Adipocyte (in vitro differentiated cells): ENCODE measurements at regions not wholly inside any gene's neighbourhood (a gene's known extent, or its start where the extent isn't known, plus 50 kb on each side); places are given as distances from the start of the nearest gene placed in this dataset.

ENCODE experiments used
- DNase-seq: peaks from one replicate; pipeline ENCODE4 v3.0.0-alpha.2; 2015; ENCODE audit warnings: low read depth
- H3K27me3 ChIP-seq: replicated peaks from 2 replicates; pipeline ENCODE4 v1.7.0; 2013; ENCODE audit warnings: mild to moderate bottlenecking, low read length, moderate library complexity; ENCODE audit not compliant: control insufficient read depth, insufficient read depth
- H3K36me3 ChIP-seq: 2 replicates; pipeline ENCODE4 v1.7.0; 2013; ENCODE audit warnings: low read length, mild to moderate bottlenecking, moderate library complexity; ENCODE audit not compliant: control insufficient read depth, insufficient read depth, severe bottlenecking
- H3K4me1 ChIP-seq: 2 replicates; pipeline ENCODE4 v1.7.0; 2013; ENCODE audit warnings: mild to moderate bottlenecking, low read length, moderate library complexity; ENCODE audit not compliant: control insufficient read depth, insufficient read depth
- H3K4me3 ChIP-seq: 2 replicates; pipeline ENCODE4 v1.7.0; 2013; ENCODE audit warnings: mild to moderate bottlenecking, low read length, moderate library complexity
- H3K9ac ChIP-seq: 2 replicates; pipeline ENCODE4 v1.7.0; 2013; ENCODE audit warnings: mild to moderate bottlenecking, low read length, moderate library complexity
- H3K9me3 ChIP-seq: 2 replicates; pipeline ENCODE4 v1.7.0; 2013; ENCODE audit warnings: mild to moderate bottlenecking, low read length, moderate library complexity; ENCODE audit not compliant: control insufficient read depth

GRCh38 chr2:117481608-117482007, 332.9 kb upstream of the DDX18 start:
- H3K27me3 ChIP-seq: no peaks in the 10 kb centered on the region
- DNase-seq: no peak
- no peaks in the 10 kb centered on the region for H3K4me1 ChIP-seq
- peaks cover 12% of the 10 kb centered on the region for H3K9me3 ChIP-seq
- no peaks in the 10 kb centered on the region for H3K36me3 ChIP-seq
- no peak overlapping the region for H3K9ac ChIP-seq
- H3K4me3 ChIP-seq: no peak overlapping the region

- H3K36me3 ChIP-seq: no peaks in the 10 kb centered on the region
- no peak overlapping the region for H3K9ac ChIP-seq
- no peaks in the 10 kb centered on the region for H3K27me3 ChIP-seq
- H3K9me3 ChIP-seq: peaks cover 2% of the 10 kb centered on the region
- no peak for DNase-seq
- no peaks in the 10 kb centered on the region for H3K4me1 ChIP-seq
- H3K4me3 ChIP-seq: no peak overlapping the region
These were observed 328.9 kb upstream of the DDX18 start for GRCh38 chr2:117485588-117485987.

GRCh38 chr2:117486081-117486480, 328.4 kb upstream of the DDX18 start:
- H3K9ac ChIP-seq: no peak overlapping the region
- DNase-seq: no peak
- peaks cover 2% of the 10 kb centered on the region for H3K9me3 ChIP-seq
- no peaks in the 10 kb centered on the region for H3K27me3 ChIP-seq
- H3K36me3 ChIP-seq: no peaks in the 10 kb centered on the region
- no peak overlapping the region for H3K4me3 ChIP-seq
- no peaks in the 10 kb centered on the region for H3K4me1 ChIP-seq

GRCh38 chr2:117492209-117492851, 322.2 kb upstream of the DDX18 start:
- no peaks in the 10 kb centered on the region for H3K27me3 ChIP-seq
- H3K9me3 ChIP-seq: no peaks in the 10 kb centered on the region
- H3K4me1 ChIP-seq: no peaks in the 10 kb centered on the region
- no peak overlapping the region for H3K4me3 ChIP-seq
- H3K36me3 ChIP-seq: no peaks in the 10 kb centered on the region
- no peak overlapping the region for H3K9ac ChIP-seq
- no peak for DNase-seq

GRCh38 chr2:117500721-117501120, 313.8 kb upstream of the DDX18 start:
- H3K4me3 ChIP-seq: no peak overlapping the region
- H3K4me1 ChIP-seq: no peaks in the 10 kb centered on the region
- DNase-seq: no peak
- H3K9me3 ChIP-seq: peaks cover 5% of the 10 kb centered on the region
- H3K27me3 ChIP-seq: no peaks in the 10 kb centered on the region
- H3K36me3 ChIP-seq: no peaks in the 10 kb centered on the region
- H3K9ac ChIP-seq: no peak overlapping the region

- Histone ChIP-seq H3K9me3 (peaks cover 5% of the 10 kb centered on the region), H3K4me3 (no peak overlapping the region), H3K9ac (no peak overlapping the region), H3K27me3 (no peaks in the 10 kb centered on the region), H3K4me1 (no peaks in the 10 kb centered on the region), H3K36me3 (no peaks in the 10 kb centered on the region)
- no peak for DNase-seq
These were observed 312.4 kb upstream of the DDX18 start for GRCh38 chr2:117502121-117502520.

- Histone ChIP-seq H3K36me3 (no peaks in the 10 kb centered on the region), H3K9ac (no peak overlapping the region), H3K27me3 (no peaks in the 10 kb centered on the region), H3K9me3 (no peaks in the 10 kb centered on the region), H3K4me1 (no peaks in the 10 kb centered on the region), H3K4me3 (no peak overlapping the region)
- no peak for DNase-seq
These were observed 302.2 kb upstream of the DDX18 start for GRCh38 chr2:117512307-117512706.

- no peak overlapping the region for H3K4me3 ChIP-seq
- no peaks in the 10 kb centered on the region for H3K36me3 ChIP-seq
- no peaks in the 10 kb centered on the region for H3K4me1 ChIP-seq
- no peak for DNase-seq
- no peaks in the 10 kb centered on the region for H3K9me3 ChIP-seq
- no peak overlapping the region for H3K9ac ChIP-seq
- no peaks in the 10 kb centered on the region for H3K27me3 ChIP-seq
These were observed 300.1 kb upstream of the DDX18 start for GRCh38 chr2:117514371-117514770.

- H3K4me3 ChIP-seq: no peak overlapping the region
- no peaks in the 10 kb centered on the region for H3K4me1 ChIP-seq
- no peak for DNase-seq
- no peak overlapping the region for H3K9ac ChIP-seq
- H3K27me3 ChIP-seq: no peaks in the 10 kb centered on the region
- H3K9me3 ChIP-seq: no peaks in the 10 kb centered on the region
- H3K36me3 ChIP-seq: no peaks in the 10 kb centered on the region
These were observed 295.3 kb upstream of the DDX18 start for GRCh38 chr2:117519238-117519637.

- Histone ChIP-seq H3K4me3 (no peak overlapping the region), H3K9ac (no peak overlapping the region), H3K36me3 (no peaks in the 10 kb centered on the region), H3K4me1 (no peaks in the 10 kb centered on the region), H3K27me3 (no peaks in the 10 kb centered on the region), H3K9me3 (no peaks in the 10 kb centered on the region)
- no peak for DNase-seq
These were observed 294.8 kb upstream of the DDX18 start for GRCh38 chr2:117519721-117520120.

GRCh38 chr2:117523267-117523666, 291.2 kb upstream of the DDX18 start:
- Histone ChIP-seq H3K9ac (no peak overlapping the region), H3K9me3 (no peaks in the 10 kb centered on the region), H3K27me3 (no peaks in the 10 kb centered on the region), H3K36me3 (no peaks in the 10 kb centered on the region), H3K4me3 (no peak overlapping the region), H3K4me1 (no peaks in the 10 kb centered on the region)
- DNase-seq: no peak

GRCh38 chr2:117523711-117524238, 290.7 kb upstream of the DDX18 start:
- no peak overlapping the region for H3K9ac ChIP-seq
- H3K36me3 ChIP-seq: no peaks in the 10 kb centered on the region
- H3K4me1 ChIP-seq: no peaks in the 10 kb centered on the region
- H3K27me3 ChIP-seq: no peaks in the 10 kb centered on the region
- no peak overlapping the region for H3K4me3 ChIP-seq
- H3K9me3 ChIP-seq: no peaks in the 10 kb centered on the region
- no peak for DNase-seq
